ENCODE measurements at regions not wholly inside any gene's neighbourhood (a gene's known extent, or its start where the extent isn't known, plus 50 kb on each side); places are given as distances from the start of the nearest gene placed in this dataset.

DNA sequence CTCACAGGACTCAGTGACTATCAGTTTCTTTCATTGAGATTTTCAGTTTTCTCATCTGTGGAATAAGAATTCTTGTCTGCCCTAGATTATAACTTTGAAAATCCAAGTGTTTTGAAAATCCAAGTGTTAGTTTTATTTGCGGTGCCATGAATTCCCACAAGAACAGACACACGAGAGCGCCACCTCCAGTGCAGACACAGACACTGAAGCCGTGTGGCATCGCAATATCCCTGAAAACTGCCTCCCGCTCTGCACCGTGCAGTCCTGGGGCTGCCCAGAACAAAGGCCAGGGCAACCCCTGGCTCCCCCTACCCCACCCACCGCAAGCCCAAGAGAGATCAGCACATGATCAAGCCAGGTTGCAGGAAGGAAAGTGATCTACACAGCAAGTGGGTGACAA is 229.5 kb upstream of the ASIC2 start:
- no peak overlapping the region for H3K4me2 ChIP-seq (ENCODE audit: low read depth, low read length)
- H3K9me2 ChIP-seq (replicated peaks; ENCODE audit: insufficient read depth, low read length) = no peaks in the 10 kb centered on the region
- H3K9ac ChIP-seq (ENCODE audit: low read length) = no peak overlapping the region
- DNase-seq = no peak
- no peaks in the 10 kb centered on the region for H3K4me1 ChIP-seq (ENCODE audit: low read length)
- no peak overlapping the region for H2AFZ ChIP-seq (ENCODE audit: low read length)
- H3K27ac ChIP-seq (ENCODE audit: low read length) = no peak overlapping the region
- no peaks in the 10 kb centered on the region for H3K36me3 ChIP-seq (replicated peaks; ENCODE audit: insufficient read depth, low read length)
- H3K79me2 ChIP-seq (ENCODE audit: low read length) = no peaks in the 10 kb centered on the region
- no peaks in the 10 kb centered on the region for H4K20me1 ChIP-seq (ENCODE audit: insufficient read depth, low read length)
- H3K4me3 ChIP-seq (ENCODE audit: low read length) = no peak overlapping the region
- TF ChIP-seq EZH2 (optimal IDR thresholded peaks at IDR 0.05; ENCODE audit: low read depth, low read length) = no peak
- TF ChIP-seq, protein P1, sequence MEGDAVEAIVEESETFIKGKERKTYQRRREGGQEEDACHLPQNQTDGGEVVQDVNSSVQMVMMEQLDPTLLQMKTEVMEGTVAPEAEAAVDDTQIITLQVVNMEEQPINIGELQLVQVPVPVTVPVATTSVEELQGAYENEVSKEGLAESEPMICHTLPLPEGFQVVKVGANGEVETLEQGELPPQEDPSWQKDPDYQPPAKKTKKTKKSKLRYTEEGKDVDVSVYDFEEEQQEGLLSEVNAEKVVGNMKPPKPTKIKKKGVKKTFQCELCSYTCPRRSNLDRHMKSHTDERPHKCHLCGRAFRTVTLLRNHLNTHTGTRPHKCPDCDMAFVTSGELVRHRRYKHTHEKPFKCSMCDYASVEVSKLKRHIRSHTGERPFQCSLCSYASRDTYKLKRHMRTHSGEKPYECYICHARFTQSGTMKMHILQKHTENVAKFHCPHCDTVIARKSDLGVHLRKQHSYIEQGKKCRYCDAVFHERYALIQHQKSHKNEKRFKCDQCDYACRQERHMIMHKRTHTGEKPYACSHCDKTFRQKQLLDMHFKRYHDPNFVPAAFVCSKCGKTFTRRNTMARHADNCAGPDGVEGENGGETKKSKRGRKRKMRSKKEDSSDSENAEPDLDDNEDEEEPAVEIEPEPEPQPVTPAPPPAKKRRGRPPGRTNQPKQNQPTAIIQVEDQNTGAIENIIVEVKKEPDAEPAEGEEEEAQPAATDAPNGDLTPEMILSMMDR (IDR thresholded peaks at IDR 0.05; ENCODE audit: low read length) = no peak
- no peaks in the 10 kb centered on the region; the same call in 1 of the 2 replicates for H3F3A ChIP-seq (ENCODE audit: insufficient read depth, low read length)
- no peaks in the 10 kb centered on the region for H3K9me3 ChIP-seq (replicated peaks; ENCODE audit: insufficient read depth, low read length)
- no peaks in the 10 kb centered on the region for H3K27me3 ChIP-seq (replicated peaks; ENCODE audit: insufficient read depth, low read length)

GRCh38 chr17:33523577-33523981 is 230.5 kb upstream of the ASIC2 start:
- H3K4me3 ChIP-seq (ENCODE audit: low read length) = no peak overlapping the region
- H3K9me2 ChIP-seq (replicated peaks; ENCODE audit: insufficient read depth, low read length) = no peaks in the 10 kb centered on the region
- H3K27me3 ChIP-seq (replicated peaks; ENCODE audit: insufficient read depth, low read length) = no peaks in the 10 kb centered on the region
- no peak for DNase-seq
- H2AFZ ChIP-seq (ENCODE audit: low read length) = no peak overlapping the region
- no peak overlapping the region for H3K9ac ChIP-seq (ENCODE audit: low read length)
- H3F3A ChIP-seq (ENCODE audit: insufficient read depth, low read length) = no peaks in the 10 kb centered on the region; the same call in 1 of the 2 replicates
- no peaks in the 10 kb centered on the region for H3K36me3 ChIP-seq (replicated peaks; ENCODE audit: insufficient read depth, low read length)
- H4K20me1 ChIP-seq (ENCODE audit: insufficient read depth, low read length) = no peaks in the 10 kb centered on the region
- H3K27ac ChIP-seq (ENCODE audit: low read length) = no peak overlapping the region
- H3K4me1 ChIP-seq (ENCODE audit: low read length) = no peaks in the 10 kb centered on the region
- H3K9me3 ChIP-seq (replicated peaks; ENCODE audit: insufficient read depth, low read length) = no peaks in the 10 kb centered on the region
- H3K4me2 ChIP-seq (ENCODE audit: low read depth, low read length) = no peak overlapping the region
- TF ChIP-seq EZH2 (optimal IDR thresholded peaks at IDR 0.05; ENCODE audit: low read depth, low read length) = no peak
- TF ChIP-seq, protein P1 (IDR thresholded peaks at IDR 0.05; ENCODE audit: low read length) = no peak
- no peak for TF ChIP-seq EZH2phosphoT487 (IDR thresholded peaks at IDR 0.05; ENCODE audit: low read length)
- no peaks in the 10 kb centered on the region for H3K79me2 ChIP-seq (ENCODE audit: low read length)

GRCh38 chr17:33525186-33525585 is 232.1 kb upstream of the ASIC2 start:
- H3K4me2 ChIP-seq (ENCODE audit: low read depth, low read length) = no peak overlapping the region
- H3K4me1 ChIP-seq (ENCODE audit: low read length) = no peaks in the 10 kb centered on the region
- DNase-seq = no peak
- H3K9me3 ChIP-seq (replicated peaks; ENCODE audit: insufficient read depth, low read length) = no peaks in the 10 kb centered on the region
- no peak overlapping the region for H3K9ac ChIP-seq (ENCODE audit: low read length)
- H4K20me1 ChIP-seq (ENCODE audit: insufficient read depth, low read length) = no peaks in the 10 kb centered on the region
- H3K79me2 ChIP-seq (ENCODE audit: low read length) = no peaks in the 10 kb centered on the region
- TF ChIP-seq EZH2 (optimal IDR thresholded peaks at IDR 0.05; ENCODE audit: low read depth, low read length) (no peak), EZH2phosphoT487 (IDR thresholded peaks at IDR 0.05; ENCODE audit: low read length) (no peak)
- TF ChIP-seq, protein P1 (IDR thresholded peaks at IDR 0.05; ENCODE audit: low read length) = no peak
- no peaks in the 10 kb centered on the region for H3K9me2 ChIP-seq (replicated peaks; ENCODE audit: insufficient read depth, low read length)
- H2AFZ ChIP-seq (ENCODE audit: low read length) = no peak overlapping the region
- H3K27me3 ChIP-seq (replicated peaks; ENCODE audit: insufficient read depth, low read length) = no peaks in the 10 kb centered on the region
- no peaks in the 10 kb centered on the region; the same call in 1 of the 2 replicates for H3F3A ChIP-seq (ENCODE audit: insufficient read depth, low read length)
- no peak overlapping the region for H3K27ac ChIP-seq (ENCODE audit: low read length)
- no peak overlapping the region for H3K4me3 ChIP-seq (ENCODE audit: low read length)
- no peaks in the 10 kb centered on the region for H3K36me3 ChIP-seq (replicated peaks; ENCODE audit: insufficient read depth, low read length)

Data from MM.1S (cell line).